Prostate gland (tissue), 2 donors: ENCODE measurements at regions not wholly inside any gene's neighbourhood (a gene's known extent, or its start where the extent isn't known, plus 50 kb on each side); places are given as distances from the start of the nearest gene placed in this dataset.

Experiments used
- CTCF ChIP-seq, 4 experiments: fragments of 200-600 bp in 2 of 4; fragments of 450-650 bp in 2 of 4; sonication (generic) in 2 of 4; IDR thresholded peaks; 1 replicate in 3 of 4; 2 replicates in 1 of 4; pipeline ENCODE4 v1.5.1; 2016 to 2019; ENCODE audit warnings: antibody characterized with exemption in 4 of 4, mild to moderate bottlenecking in 2 of 4, moderate library complexity in 2 of 4
- POLR2A ChIP-seq: fragments of 450-650 bp; IDR thresholded peaks from one replicate; pipeline ENCODE4 v1.6.1; 2016; ENCODE audit warnings: antibody characterized with exemption, mild to moderate bottlenecking

DNA sequence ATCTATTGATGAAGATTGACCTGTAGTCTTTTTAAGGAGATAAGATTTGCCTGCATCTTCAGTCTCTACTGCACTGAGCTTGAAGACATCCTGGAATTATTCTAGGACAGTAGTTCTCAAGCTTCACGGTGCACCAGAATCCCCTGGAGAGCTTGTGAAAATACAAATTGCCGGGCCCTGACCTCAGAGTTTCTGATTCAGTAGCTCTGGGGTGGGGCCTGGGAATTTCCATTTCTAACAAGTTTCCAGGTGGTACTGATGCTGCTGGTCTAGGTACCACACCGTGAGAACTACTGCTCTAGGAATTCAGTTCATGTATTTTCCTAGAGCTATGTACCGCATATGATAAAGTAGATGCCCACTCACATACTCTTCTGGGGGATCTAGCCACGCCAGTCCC is 246.1 kb downstream of the HS3ST3B1 start:
- TF ChIP-seq CTCF (IDR thresholded peaks at IDR 0.05) (no peak), POLR2A (no peak)
